Hippocampal formation (tissue), 2 donors: ENCODE measurements at regions not wholly inside any gene's neighbourhood (a gene's known extent, or its start where the extent isn't known, plus 50 kb on each side); places are given as distances from the start of the nearest gene placed in this dataset.

Source experiments
- DNase-seq, 2 donors: peaks; one replicate each; lab custom pipeline; 2025; lab: John Stamatoyannopoulos, UW

GRCh38 chr1:214205053-214205452, 75.9 kb upstream of the SMYD2 start:
- DNase-seq = no peak

- no peak for DNase-seq
Measured at GRCh38 chr1:214208460-214208859, 72.5 kb upstream of the SMYD2 start.

GRCh38 chr1:214209260-214209808, 71.6 kb upstream of the SMYD2 start:
- no peak for DNase-seq

- no peak for DNase-seq
Measured at GRCh38 chr1:214213136-214213535, 67.8 kb upstream of the SMYD2 start.

GRCh38 chr1:214214851-214215250, 66.1 kb upstream of the SMYD2 start:
- no peak for DNase-seq

- no peak for DNase-seq
Measured at GRCh38 chr1:214215583-214215982, 65.4 kb upstream of the SMYD2 start.

DNA sequence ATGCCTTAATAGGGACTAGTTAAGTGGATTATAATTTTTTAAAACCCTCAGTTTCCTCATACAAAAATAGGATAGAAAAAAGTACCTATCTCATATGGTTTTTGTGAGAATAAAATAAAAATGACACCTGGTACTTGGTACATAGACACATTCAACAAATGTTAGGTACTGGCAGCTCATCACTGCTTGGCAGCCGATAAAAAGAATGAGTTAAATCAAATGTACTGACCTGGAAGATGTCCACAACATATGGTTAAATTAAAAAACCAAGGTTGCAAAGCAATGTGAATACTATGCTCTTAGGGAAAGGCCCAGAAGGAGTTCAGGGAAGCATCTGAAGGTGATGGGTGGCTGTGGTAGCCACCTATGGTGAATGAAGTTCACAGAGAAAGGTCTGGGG, 64.9 kb upstream of the SMYD2 start:
- DNase-seq = no peak

GRCh38 chr1:214216779-214217178, 64.2 kb upstream of the SMYD2 start:
- DNase-seq = no peak

- no peak for DNase-seq
Measured at GRCh38 chr1:214219902-214220301, 61.1 kb upstream of the SMYD2 start.

DNA sequence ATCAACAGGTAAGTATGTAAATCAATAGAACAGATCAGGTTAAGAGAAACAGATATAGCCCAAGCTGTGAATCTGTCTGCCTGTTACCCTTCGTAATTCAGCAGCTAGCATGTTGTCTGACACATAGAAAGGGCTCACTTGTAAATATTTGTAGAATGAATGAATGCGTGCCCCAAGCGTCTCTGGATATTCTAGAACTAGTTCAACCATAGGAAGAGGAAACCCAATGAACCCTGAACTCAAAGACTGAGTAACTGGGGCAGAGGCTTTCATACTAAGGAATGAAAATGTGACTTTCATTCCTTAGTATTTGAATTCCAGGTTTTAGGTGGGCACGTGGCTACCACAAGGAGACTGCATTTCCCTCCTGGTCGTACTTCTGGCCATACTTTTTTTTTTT, 60.1 kb upstream of the SMYD2 start:
- no peak for DNase-seq

- DNase-seq = peak in 1 of 2 donors; percentile 20
Measured at GRCh38 chr1:214224611-214225354, 56.2 kb upstream of the SMYD2 start.

- peak in 1 of 2 donors; percentile 47 for DNase-seq
Measured at GRCh38 chr1:214228976-214229375, 52.0 kb upstream of the SMYD2 start.

DNA sequence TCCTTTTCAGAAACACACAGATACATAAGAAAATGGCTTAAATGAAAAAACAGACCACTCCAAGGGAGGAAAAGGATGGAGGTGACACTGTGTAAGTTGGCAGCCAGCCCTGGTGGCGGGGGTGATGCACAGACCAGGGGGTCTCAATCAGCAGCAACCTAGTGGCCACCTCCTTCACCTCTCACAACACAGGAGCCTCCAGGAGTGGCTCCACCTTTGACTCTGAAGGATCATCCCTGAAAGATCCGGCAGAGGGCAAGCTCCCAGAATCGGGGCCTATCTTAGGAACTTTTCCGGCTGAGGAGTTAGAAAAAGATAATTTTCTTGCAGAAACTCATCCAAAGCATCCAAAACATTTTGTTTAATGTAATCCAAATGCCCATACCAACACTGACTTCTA, 51.2 kb upstream of the SMYD2 start:
- DNase-seq = no peak
